Osteoblast (primary cell): ENCODE measurements at regions not wholly inside any gene's neighbourhood (a gene's known extent, or its start where the extent isn't known, plus 50 kb on each side); places are given as distances from the start of the nearest gene placed in this dataset.
"Not testable (repeated sequence)": the region's sequence is repeated elsewhere in the genome, so short reads cannot be mapped to it uniquely, and the experiment has no call there.

Experiments
- DNase-seq: peaks from one replicate; pipeline ENCODE4 v3.0.0; 2011; ENCODE audit warnings: low spot score, mixed read lengths; ENCODE audit not compliant: insufficient read length; ENCODE audit errors: missing footprints
- H2AFZ ChIP-seq: 2 replicates; pipeline ENCODE4 v1.6.0; 2011; ENCODE audit warnings: mild to moderate bottlenecking, low read length
- H3K27ac ChIP-seq: 2 replicates; pipeline ENCODE4 v1.5.1; 2011; ENCODE audit warnings: mild to moderate bottlenecking, low read depth, low read length, moderate library complexity
- H3K27me3 ChIP-seq: 2 replicates; pipeline ENCODE4 v1.6.0; 2012; ENCODE audit warnings: mild to moderate bottlenecking, control low read depth, inconsistent platforms, low read length, moderate library complexity; ENCODE audit not compliant: insufficient read depth
- H3K36me3 ChIP-seq: 2 replicates; pipeline ENCODE4 v1.5.1; 2011; ENCODE audit warnings: mild to moderate bottlenecking, low read length, control low read depth, moderate library complexity; ENCODE audit not compliant: insufficient read depth
- H3K4me1 ChIP-seq: 2 replicates; pipeline ENCODE4 v1.5.1; 2011; ENCODE audit warnings: mild to moderate bottlenecking, low read length, control low read depth, moderate library complexity; ENCODE audit not compliant: insufficient read depth
- H3K4me2 ChIP-seq: 2 replicates; pipeline ENCODE4 v1.6.0; 2011; ENCODE audit warnings: mild to moderate bottlenecking, low read length; ENCODE audit not compliant: insufficient read depth
- H3K4me3 ChIP-seq: fragments of 200-600 bp; sonication (generic); 3 replicates; pipeline ENCODE4 v1.5.1; 2012; ENCODE audit warnings: mild to moderate bottlenecking, low read length, inconsistent platforms; ENCODE audit not compliant: insufficient read depth
- H3K79me2 ChIP-seq: 2 replicates; pipeline ENCODE4 v1.6.0; 2012; ENCODE audit warnings: mild to moderate bottlenecking, low read length, control low read depth, inconsistent platforms; ENCODE audit not compliant: insufficient read depth
- H3K9me3 ChIP-seq: 2 replicates; pipeline ENCODE4 v1.5.1; 2011; ENCODE audit warnings: low read depth, low read length, control low read depth
- H4K20me1 ChIP-seq: 2 replicates; pipeline ENCODE4 v1.6.0; 2012; ENCODE audit warnings: mild to moderate bottlenecking, low read length, control low read depth; ENCODE audit not compliant: insufficient read depth
- TF ChIP-seq, protein P1 (sequence below): IDR thresholded peaks from 2 replicates; pipeline ENCODE4 v1.5.1; 2011; ENCODE audit warnings: mild to moderate bottlenecking, low read depth, low read length, moderate library complexity; ENCODE audit errors: extremely low read depth

DNA sequence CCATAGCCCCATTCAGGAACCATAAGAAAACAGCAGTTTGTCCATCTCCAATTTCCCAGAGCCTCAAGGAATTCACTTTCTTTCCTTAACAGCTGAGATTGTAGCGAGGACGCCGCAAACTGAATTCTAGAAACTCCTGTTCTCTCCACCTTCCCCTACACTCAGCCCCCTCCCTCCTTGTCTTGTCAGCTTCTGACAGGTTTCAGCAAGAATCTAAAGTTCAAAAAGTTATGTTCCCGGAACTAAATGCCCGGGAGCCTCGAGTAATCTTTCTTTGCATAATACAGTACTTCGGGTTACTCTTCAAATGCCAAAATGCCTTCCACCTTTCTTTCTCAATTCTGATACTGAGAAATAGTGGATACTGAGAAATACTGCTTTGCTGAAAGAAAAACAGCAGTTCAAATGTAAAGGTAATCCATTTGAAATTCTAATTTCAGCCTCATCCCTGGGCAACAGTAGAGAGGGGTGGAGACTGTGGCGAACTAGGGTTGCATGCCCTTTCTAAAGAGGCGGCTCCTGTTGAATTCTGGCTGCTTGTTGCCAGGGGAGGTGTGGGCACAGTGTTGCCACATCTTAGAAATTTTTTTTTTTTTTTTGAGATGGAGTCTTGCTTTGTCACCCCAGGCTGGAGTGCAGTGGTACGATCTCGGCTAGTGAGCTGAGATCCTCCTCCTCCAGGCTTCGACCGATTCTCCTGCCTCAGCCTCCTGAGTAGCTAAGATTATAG lies 63.5 kb upstream of the USP7 start:
- H3K27me3 ChIP-seq: no peaks in the 10 kb centered on the region
- H3K27ac ChIP-seq: no peak overlapping the region
- no peaks in the 10 kb centered on the region for H3K4me1 ChIP-seq
- H3K4me2 ChIP-seq: no peak overlapping the region
- H3K4me3 ChIP-seq: no peak overlapping the region
- TF ChIP-seq, protein P1, sequence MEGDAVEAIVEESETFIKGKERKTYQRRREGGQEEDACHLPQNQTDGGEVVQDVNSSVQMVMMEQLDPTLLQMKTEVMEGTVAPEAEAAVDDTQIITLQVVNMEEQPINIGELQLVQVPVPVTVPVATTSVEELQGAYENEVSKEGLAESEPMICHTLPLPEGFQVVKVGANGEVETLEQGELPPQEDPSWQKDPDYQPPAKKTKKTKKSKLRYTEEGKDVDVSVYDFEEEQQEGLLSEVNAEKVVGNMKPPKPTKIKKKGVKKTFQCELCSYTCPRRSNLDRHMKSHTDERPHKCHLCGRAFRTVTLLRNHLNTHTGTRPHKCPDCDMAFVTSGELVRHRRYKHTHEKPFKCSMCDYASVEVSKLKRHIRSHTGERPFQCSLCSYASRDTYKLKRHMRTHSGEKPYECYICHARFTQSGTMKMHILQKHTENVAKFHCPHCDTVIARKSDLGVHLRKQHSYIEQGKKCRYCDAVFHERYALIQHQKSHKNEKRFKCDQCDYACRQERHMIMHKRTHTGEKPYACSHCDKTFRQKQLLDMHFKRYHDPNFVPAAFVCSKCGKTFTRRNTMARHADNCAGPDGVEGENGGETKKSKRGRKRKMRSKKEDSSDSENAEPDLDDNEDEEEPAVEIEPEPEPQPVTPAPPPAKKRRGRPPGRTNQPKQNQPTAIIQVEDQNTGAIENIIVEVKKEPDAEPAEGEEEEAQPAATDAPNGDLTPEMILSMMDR: no peak
- no peaks in the 10 kb centered on the region for H3K36me3 ChIP-seq
- no peaks in the 10 kb centered on the region for H4K20me1 ChIP-seq
- H3K79me2 ChIP-seq: no peaks in the 10 kb centered on the region
- DNase-seq: no peak
- H3K9me3 ChIP-seq: no peaks in the 10 kb centered on the region
- H2AFZ ChIP-seq: no peak overlapping the region

GRCh38 chr16:9028491-9028890 lies 63.0 kb upstream of the HAPSTR1 start:
- H4K20me1 ChIP-seq, H2AFZ ChIP-seq, DNase-seq, H3K27ac ChIP-seq, H3K36me3 ChIP-seq, H3K4me1 ChIP-seq, H3K79me2 ChIP-seq, H3K4me3 ChIP-seq, H3K4me2 ChIP-seq, H3K27me3 ChIP-seq, H3K9me3 ChIP-seq: not testable (repeated sequence)

DNA sequence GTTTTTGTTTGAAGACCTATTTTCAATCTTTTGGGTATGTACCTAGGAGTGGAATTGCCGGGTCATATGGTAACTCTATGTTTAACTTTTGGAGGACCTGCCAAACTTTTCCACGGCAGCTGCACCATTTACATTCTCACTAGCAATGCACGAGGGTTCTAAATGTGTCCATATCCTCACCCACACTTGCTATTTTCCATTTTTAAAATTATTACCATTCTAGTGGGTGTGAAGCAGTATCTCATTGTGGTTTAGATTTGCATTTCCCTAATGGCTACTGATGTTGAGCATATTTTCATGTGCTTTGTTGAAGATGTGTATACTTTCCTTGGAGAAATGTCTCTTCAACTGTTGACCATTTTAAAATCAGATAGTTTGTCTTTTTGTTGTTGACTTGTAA lies 60.3 kb upstream of the HAPSTR1 start:
- Histone ChIP-seq H3K36me3 (no peaks in the 10 kb centered on the region), H4K20me1 (no peaks in the 10 kb centered on the region), H2AFZ (no peak overlapping the region), H3K27me3 (no peaks in the 10 kb centered on the region), H3K4me1 (no peaks in the 10 kb centered on the region), H3K79me2 (no peaks in the 10 kb centered on the region), H3K9me3 (no peaks in the 10 kb centered on the region), H3K27ac (no peak overlapping the region), H3K4me3 (no peak overlapping the region), H3K4me2 (no peak overlapping the region)
- TF ChIP-seq, protein P1: no peak
- no peak for DNase-seq

- TF ChIP-seq, protein P1: peak; percentile 67
- Histone ChIP-seq H2AFZ (no peak overlapping the region), H3K4me2 (no peak overlapping the region), H4K20me1 (no peaks in the 10 kb centered on the region), H3K27me3 (no peaks in the 10 kb centered on the region), H3K79me2 (no peaks in the 10 kb centered on the region), H3K4me1 (no peaks in the 10 kb centered on the region), H3K9me3 (no peaks in the 10 kb centered on the region), H3K27ac (no peak overlapping the region), H3K4me3 (no peak overlapping the region), H3K36me3 (no peaks in the 10 kb centered on the region)
- DNase-seq: peak; percentile 85
These were observed 58.2 kb upstream of the HAPSTR1 start for GRCh38 chr16:9033125-9033830.
